ENCODE measurements at regions not wholly inside any gene's neighbourhood (a gene's known extent, or its start where the extent isn't known, plus 50 kb on each side); places are given as distances from the start of the nearest gene placed in this dataset.
A peak's percentile ranks its signal among the peaks of the same experiment; 100 is the strongest.

DNA sequence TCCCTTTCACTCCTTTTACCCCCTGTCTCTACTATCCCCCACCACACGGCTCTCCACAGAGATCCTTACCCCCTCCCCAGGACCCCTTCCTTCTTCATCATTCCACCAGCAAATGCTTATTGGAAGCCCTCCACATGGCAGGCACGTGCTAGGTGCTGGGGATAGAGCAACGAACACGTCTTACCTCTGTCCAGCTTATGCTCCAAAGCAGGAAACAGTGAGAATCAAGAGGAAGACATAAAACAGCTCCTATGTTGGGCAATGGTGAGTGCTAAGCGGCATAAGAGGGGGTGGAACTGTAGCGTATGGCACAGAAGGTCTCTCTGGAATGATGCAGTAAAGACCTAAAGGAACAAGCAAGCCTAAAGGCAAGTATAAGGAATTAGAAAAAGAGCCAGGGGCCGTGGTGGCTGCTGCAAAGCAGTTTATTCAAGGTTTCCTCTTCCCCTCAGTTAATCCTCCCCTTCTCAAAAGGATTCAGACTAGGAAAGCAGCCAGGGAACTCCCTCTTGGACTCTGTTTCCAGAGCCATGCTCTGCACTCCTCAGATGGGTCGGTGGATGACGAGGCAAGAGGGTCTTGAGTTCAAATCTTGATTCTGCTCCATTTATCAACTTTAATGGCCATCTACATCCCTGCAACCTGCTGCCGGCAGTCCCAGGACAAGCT, 289.4 kb downstream of the FOXO1 start:
- DNase-seq, result no peak

DNA sequence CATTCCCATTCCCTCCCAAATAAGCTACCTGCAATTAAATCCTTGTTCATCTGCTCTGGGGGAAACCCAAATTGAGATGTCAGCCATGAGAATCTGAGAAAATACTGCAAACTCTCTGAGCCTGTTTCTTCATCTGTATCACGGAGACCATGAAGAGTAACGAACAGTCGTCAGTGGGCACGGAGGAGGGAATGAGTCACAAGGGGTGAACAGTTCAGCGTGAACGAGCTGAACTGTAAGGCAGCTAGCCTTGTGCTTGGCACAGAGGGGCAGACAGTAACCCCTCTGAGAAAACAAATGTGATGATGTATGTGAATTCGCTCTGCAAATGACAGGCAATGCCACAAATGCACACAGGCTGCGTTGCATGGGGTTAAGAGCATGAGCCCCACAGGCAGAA, 288.7 kb downstream of the FOXO1 start:
- no peak for DNase-seq

DNA sequence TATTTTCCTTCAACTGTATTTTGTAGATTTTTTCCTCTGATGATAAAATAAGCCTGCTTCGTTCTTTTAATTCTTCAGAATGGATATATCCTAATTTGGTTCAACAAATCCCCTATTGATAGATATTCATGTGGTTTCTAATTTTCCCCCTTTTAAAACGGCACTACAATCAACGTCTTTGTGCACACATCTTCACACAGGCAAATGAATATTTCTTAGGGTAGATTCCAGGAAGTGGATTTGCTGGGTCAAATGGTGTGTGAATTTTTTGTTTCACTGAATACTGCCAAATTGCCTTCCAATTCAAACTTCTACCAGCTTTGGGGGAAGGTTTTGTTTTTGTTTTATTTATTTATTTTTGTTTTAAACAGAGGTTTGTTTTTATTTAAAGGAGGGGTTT, 287.2 kb downstream of the FOXO1 start:
- DNase-seq, result no peak

DNA sequence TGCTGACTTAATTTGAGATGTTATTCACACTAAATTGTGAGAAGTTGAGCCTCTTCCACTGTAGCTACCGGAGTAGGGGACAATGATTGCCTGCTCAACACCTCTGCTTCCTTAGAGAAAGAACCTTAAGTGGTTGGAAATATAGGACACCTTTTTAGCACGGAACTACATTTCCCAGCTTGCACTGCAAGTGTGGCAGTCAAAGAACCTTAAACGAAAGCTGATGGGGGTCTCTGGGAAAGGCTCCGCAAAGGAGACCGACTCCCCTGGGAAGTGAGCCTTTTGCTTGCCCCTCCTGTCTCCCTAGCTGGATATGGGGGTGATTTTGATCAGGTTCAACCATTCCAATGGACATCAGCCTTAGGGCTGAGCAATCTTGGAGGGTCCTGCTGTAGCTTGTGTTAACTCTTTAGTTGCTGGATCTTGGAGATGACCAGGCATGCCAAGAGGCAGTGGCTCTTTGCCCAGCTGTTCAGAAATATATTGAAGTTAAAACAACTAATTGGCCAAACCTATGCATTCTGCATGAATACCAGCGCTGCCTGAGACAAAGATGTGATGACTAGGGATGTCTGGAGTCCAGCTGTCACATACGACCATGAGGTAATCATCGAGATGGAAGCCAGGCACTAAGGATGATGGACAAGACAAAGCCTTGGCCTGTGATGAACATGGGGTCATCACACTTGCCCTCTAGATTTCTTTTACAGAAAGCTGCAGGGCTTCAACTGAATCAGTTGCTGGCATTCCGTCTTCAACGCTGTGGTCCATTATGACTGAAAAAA, 286.5 kb downstream of the FOXO1 start:
- DNase-seq, result no peak

DNA sequence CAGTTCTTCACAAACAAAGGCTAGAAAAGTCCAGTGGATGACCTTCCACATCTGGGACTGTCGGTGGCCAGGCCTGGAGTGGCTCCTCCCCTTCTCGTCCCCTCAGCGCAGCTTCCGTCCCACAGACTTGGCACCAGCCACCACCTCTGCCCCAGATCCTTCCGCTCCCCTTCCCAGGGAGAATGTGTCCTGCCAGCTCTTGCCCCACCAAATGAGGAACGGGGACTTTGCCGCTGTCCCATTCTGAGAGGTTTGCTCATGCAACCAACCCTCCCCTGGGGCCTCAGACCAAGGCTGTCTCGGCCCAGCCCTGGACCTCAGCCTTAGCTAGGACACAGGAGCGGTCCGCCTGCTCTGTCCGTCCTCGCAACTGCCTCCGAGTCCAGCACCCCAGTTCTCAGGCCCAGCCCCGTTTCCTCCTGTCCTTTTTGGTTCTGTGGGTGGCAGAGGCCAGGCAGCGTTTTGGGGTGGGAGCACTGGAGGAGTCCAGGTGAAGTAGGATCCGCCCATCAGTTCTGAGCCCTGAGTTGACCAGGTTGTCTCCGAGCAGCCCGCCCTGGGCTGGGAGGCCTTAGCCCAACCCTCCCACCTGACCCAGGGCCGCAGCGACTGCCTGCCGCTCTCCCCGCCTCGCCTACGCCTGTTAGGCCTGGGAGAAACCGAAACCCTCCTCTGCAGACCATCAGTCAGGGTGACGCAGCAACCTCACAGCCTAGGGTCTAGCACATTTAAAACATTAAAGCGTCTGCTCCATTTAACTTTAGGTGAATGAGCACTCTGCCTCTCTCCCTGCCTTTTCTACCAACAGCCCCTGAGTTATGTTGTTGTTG, 284.3 kb downstream of the FOXO1 start:
- no peak for DNase-seq

DNA sequence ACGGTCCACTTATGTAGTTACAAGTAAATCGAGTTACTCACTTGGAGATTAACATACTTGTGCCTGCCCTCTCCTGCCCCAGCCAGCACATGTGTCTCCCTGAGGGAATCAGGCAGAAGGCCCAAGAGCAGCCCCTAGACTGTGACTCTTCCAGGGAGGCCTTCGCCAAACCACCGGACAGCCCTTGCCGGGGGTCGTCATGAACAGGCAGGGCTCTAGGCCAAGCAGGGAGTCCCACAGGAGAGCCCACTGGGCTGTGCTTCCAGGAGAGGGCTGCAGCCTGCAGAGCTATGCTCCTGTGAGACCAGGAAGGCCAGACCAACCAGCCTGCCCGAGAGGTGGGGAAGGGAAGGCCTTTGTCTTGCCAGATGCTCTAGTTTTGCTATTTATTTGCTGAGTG, 283.3 kb downstream of the FOXO1 start:
- DNase-seq, result no peak

DNA sequence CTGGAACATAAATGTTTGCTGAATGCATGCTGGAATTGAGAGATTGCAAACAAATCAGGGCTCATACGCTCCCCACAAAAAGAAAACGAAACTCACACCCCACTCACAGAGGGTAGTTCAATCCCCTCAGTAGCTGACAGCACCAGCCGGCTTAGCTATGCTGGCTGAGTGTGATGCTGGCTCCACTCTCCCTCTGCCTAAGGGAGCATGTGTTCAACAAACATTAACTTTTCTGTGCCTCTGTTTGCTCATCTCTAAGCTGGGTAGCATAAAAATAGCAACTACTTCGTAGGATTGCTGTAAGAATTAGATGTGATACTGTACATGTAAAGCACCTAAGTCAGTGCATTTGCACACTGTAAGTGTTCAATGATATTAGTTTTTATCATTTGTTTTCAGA, 282.6 kb downstream of the FOXO1 start:
- no peak for DNase-seq

DNA sequence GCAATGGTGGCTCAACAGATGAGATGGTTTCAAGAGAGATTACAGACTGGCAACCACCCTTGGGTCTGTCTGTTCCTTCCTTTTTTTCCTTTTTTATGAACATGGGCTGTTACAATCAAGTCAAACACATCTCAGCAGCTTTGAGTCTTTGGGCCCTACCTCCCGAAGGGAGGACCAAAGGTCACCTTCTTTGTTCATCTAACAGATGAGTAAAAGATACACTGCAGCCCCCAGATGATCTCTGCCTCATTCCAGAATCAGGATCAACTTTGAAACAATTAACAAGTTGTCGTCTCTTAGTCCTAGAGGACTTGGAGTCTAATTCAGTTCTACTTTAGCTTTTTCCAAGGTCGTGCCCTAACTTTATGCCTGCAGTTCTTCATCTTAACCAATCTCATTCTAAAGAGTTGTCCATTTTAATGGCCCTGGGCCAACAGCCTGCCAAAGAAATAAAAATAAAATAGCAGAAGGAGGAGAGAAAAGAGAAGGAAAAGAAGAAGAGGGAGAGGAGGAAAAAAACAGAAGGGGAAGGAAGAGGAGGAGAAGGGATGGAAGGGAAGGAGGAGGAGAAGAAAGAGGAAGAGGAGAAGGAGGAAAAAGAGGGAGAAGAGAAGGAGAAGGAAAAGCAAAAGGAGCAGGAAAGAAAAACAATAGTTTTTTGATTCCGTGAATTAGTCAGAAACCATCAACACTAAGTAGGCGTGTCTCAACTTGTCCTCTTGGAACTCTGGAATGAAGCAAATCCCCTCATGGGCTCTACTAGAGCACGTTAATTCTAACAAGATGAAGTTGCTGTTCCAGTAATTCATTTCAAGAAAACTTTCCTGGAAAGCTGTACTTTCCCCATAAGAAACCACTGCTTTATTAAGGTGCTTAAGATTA, 281.2 kb downstream of the FOXO1 start:
- DNase-seq, result no peak

DNA sequence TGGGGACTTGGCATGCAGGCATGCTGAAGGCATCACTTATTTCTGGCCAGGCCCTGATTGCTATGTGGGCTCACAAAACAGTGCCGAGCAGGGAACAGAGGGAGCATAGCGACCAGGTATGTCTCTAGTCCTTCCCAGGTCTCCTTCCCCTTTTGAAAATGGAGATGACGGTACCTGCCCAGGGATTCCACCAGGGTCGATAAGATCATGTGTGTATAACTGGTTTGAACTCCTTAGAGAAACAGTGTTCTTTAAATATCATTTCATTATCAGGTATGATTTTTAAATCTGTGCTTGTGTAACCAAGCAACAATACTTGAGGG, 280.6 kb downstream of the FOXO1 start:
- DNase-seq, result no peak

DNA sequence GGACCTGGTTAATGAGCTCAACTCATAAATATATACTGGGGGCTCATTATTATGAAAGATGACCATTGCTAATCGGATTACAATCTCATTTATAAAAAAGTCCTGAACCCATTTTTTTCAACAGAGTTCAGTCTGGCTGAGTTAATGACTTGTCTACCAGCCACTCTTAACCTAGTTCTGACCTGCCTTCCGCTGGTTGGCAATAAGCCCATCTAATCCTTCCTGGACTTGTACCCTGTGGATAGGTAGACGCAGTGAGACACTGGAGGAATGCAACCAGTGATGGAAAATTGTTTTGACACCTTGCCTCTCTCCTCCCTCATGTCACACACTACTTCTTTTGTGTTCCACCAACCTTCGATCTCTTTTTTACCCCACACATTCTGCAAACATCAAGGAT, 279.9 kb downstream of the FOXO1 start:
- no peak for DNase-seq

DNA sequence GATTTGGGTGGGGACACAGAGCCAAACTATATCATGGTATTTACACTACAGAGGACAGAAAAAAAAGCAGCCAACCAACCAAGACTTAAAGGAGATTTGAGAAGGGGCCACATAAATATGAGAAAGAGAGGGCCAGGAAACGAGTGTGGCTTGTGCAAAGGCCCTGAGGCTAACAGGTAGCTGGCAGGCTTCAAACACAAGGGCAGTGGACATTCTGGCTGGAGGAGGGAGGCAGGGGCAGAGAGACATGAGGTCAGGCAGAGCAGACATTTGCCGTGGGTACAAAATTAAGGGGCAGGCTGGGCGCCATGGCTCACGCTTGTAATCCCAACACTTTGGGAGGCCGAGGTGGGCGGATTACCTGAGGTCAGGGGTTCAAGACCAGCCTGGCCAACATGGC, 278.7 kb downstream of the FOXO1 start:
- DNase-seq, result no peak

DNA sequence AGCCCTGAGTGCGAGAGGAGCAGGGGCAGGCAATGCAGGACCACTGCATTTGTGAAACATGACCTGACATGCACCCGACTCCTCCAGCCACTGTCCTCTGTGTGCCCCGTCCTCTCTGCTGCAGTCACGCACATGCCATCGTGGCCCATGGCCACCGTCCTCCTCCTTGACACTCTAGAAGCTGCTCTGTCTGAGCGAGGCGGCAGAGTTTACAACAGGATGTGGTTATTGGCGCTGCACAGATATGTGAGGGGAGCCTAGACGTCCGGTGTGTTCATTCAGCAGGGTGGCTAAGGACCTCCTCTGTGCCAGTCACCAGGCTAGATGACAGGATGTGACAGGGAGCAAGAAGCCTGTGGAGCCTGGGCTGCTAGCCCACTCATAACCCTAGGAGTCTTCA, 277.8 kb downstream of the FOXO1 start:
- DNase-seq, result peak; percentile 58

DNA sequence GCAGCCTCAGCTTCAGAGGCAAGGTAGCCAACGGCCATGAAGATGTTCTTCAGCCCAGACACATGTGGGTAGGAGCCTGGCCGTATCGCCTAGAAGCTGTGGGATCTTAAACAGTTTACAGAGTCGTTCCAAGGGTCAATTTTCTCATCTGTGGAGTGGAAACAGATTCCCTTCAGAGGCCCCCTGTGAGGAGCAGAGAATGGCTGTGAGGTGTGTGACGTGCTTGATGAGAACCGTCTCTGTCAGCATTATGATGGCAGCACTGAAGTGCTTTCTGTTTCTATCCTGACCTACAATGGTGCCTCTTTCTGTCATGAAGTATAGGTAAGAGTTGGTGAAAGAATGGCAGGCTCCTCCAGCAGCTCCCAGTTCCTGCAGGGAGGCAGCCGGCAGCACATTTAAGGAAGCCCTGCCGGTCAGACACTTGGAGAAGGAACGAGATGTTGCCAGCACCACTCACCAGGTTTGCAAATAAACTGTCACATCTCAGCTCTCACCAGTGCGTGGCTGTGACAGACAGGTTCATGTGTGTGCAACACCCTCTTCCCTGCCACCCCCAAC, 277.3 kb downstream of the FOXO1 start:
- peak; percentile 12 for DNase-seq

DNA sequence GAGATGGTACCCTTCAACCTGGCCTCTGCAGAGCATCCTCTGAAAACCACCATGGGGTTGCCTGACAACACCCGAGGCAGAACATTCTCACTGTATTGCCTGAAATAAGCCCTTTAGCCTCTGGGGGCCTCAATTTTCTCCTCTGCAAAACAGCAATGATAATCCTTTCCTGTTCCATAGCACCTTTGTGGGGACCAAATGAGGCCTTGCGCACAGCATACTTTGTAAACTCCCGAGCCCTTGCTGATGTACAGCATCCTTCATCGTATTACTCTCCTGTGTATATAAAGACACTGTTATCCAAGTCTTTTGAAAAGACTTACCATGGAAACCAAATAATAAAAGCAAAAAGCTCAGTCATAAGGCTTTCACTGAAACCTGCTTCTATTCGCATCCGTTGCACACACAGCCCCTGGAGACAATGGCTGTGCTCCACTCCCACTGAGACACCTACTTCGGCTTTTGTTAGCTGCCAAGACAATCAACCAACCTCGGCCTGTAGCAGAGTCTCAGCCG, 276.0 kb downstream of the FOXO1 start:
- DNase-seq, result no peak

DNA sequence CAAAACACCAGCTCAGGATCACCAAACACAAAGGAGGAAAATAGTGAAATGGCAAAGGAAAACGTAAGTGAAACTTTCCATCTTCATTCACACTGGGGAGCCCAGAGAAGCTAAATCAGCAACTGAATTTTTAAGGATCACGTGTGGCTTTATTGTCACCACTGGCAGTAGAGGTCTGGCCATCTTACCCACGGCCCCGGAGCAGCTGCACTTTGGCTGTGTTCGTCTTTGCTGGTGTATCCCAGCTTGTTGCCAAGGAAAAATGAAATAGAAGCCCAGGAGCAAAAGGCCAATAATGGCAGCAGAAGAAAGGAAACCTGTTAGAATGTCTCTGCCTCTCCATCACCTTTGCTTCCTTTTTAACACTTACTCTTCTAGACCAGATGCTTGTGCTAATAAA, 274.7 kb downstream of the FOXO1 start:
- DNase-seq, result no peak

DNA sequence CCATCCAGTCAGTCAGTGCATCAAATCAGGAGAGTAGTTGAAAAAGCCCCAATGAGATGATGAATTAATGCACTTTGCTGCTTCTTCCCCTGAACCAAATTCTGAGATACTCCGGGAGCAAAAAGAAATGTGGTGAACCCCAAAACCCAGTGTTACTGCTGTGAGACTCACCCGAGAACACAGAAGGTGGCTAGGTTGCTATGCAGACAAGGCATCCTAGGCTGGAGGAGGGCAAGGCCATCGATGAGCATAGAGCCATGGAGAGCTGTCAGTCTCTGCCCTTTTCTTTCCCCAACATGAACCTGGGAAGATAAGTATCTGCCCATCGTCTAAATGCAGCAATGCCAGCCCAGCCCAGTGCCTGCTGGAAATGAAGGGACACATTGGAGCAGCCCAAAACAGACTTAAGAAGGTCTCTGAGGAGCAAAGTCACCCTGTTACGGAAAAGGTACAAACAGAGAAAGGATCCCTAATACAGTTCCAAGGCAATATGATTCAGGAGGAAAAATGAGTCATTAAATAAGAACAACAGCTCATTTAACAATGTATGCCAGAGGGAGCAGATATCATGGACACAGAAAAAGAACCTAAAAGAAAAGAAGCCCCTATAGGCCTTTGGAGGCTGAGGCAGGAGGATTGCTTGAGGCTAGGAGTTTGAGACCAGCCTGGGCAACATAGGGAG, 272.0 kb downstream of the FOXO1 start:
- no peak for DNase-seq

DNA sequence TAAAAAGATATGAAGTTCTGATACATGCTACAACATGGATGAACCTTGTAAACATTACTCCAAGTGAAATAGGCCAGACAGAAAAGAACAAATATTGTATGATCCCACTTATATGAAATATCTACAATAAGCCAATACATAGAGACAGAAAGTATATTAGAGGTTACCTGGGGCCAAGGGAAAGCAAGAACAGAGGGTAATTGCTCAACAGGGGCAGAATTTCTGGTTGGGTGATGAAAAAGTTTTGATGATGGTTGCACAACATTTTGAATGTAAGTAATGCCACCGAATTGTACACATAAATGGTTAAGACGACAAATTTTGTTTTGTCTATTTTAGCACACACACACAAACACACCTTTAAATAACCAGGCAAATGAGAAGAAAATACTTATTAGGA, 268.4 kb downstream of the FOXO1 start:
- no peak for DNase-seq

DNA sequence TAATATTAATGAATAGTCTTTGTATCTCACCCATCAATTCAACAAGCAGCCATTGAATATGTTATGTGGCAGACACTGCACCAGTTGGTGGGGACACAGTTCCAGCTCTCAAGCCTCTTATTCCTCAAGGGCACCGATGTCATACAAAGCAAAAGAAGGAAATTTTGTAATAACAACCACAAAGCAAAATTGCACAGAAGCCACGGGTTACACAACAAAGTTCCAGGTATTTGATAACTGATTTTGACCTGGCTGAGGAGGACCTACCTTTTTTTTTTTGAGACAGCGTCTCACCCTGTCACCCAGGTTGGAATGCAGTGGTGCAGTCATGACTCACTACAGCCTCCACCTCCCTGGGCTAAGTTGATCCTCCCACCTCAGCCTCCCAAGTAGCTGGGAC, 266.7 kb downstream of the FOXO1 start:
- DNase-seq, result no peak

DNA sequence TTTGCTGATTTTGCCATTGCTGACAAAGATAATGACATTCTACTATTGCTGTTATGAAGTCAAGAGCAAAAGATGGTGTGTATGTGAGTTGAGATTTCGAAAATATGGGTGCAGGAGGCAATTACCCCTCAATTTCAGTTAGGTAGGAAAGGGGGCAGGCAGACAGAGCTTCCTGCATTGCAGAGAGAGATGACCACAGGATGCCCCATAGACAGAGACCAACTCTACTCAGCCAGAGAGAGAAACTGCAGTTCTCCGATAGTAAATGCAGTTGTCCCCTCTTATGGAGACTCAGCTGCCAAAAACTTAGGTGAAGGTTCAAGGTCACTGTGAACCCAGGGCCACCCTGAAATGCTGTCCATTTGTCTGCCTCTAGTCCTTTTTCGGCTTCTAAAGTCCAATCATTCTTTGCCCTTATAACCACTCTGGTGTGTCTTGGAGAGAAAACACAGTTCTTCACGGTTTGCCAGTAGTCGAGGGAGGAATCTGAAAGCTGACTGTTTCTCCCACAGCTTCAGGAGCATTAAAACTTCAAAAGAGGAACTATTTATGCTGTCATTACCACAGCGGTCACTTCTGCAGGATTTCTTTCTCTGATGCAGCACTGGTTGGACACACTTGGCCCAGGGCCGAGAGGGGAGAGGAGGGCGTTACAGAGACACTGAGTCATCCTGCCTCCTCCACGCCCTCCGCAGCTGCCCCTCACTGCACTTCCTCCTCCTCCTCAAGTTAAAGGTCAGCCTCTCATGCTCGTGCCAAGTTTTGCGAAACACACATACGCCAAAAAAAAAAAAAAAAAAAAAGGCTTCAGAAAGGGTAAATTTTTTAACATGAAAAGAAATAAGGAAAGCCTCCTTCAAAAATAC, 264.3 kb downstream of the FOXO1 start:
- DNase-seq, result no peak

DNA sequence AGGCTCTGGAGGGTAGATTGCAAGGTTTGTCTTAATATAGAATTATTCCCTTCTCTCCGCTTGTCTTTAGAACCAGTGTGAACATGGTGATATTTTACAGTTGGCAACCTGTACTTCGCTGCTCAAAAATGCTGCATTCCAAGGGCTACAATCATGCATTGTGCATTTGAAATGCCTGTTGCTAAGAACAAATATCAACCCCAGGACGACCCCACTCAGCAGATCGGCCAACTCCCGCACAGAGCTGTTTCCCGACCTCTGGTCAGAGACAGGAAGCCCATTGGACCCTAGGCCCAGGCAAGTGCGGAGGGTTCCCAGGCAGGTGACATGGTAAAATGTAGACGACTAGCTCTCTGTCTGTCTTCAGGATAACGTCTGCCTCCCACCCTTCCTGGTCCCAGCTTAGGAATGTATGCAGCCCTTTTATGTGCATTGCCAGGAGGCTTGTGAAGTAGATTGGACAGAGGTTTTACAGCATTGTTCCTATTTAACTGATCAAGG, 263.5 kb downstream of the FOXO1 start:
- no peak for DNase-seq
